ENCODE measurements at regions not wholly inside any gene's neighbourhood (a gene's known extent, or its start where the extent isn't known, plus 50 kb on each side); places are given as distances from the start of the nearest gene placed in this dataset.
"Not testable (repeated sequence)": the region's sequence is repeated elsewhere in the genome, so short reads cannot be mapped to it uniquely, and the experiment has no call there.

GRCh38 chr1:143497374-143497747 is 474.4 kb downstream of the FAM72C start:
- Histone ChIP-seq H3K9ac (ENCODE audit: low read depth, low read length) (no peak overlapping the region), H3K4me1 (ENCODE audit: insufficient read depth, low read length) (no peaks in the 10 kb centered on the region), H2AFZ (ENCODE audit: low read depth, low read length) (no peak overlapping the region), H4K20me1 (ENCODE audit: insufficient read depth, low read length) (no peaks in the 10 kb centered on the region), H3K27ac (ENCODE audit: low read length) (no peak overlapping the region), H3K4me3 (ENCODE audit: low read depth in 1 of 2, low read length in 2 of 2) (no peak overlapping the region), H3K27me3 (ENCODE audit: insufficient read depth, low read length, poor library complexity) (no peaks in the 10 kb centered on the region), H3K79me2 (ENCODE audit: insufficient read depth, low read length) (no peaks in the 10 kb centered on the region), H3K9me3 (ENCODE audit: insufficient read depth, low read length, severe bottlenecking) (no peaks in the 10 kb centered on the region), H3K36me3 (ENCODE audit: insufficient read depth, low read length) (no peaks in the 10 kb centered on the region), H3K4me2 (ENCODE audit: insufficient read depth, low read length) (no peak overlapping the region)
- TF ChIP-seq EZH2 (IDR thresholded peaks at IDR 0.05; ENCODE audit: borderline replicate concordance, low read depth, low read length, severe bottlenecking) (no peak), CTCF (IDR thresholded peaks at IDR 0.05; ENCODE audit: borderline replicate concordance, extremely low read depth, low read length, poor library complexity, severe bottlenecking) (no peak)
- DNase-seq (no peak), ATAC-seq (ENCODE audit: insufficient read depth, low read depth) (no peak)

- not testable (repeated sequence) for H2AFZ ChIP-seq (ENCODE audit: low read depth, low read length); H3K27ac ChIP-seq (ENCODE audit: low read length); H4K20me1 ChIP-seq (ENCODE audit: insufficient read depth, low read length); H3K4me1 ChIP-seq (ENCODE audit: insufficient read depth, low read length); H3K27me3 ChIP-seq (ENCODE audit: insufficient read depth, low read length, poor library complexity); ATAC-seq (ENCODE audit: insufficient read depth, low read depth); H3K79me2 ChIP-seq (ENCODE audit: insufficient read depth, low read length); DNase-seq; H3K9ac ChIP-seq (ENCODE audit: low read depth, low read length); H3K4me2 ChIP-seq (ENCODE audit: insufficient read depth, low read length); H3K36me3 ChIP-seq (ENCODE audit: insufficient read depth, low read length); H3K9me3 ChIP-seq (ENCODE audit: insufficient read depth, low read length, severe bottlenecking); H3K4me3 ChIP-seq (ENCODE audit: low read depth in 1 of 2, low read length in 2 of 2)
Measured at GRCh38 chr1:143496526-143497373, 475.0 kb downstream of the FAM72C start.
